HEK293T (cell line): ENCODE measurements at regions not wholly inside any gene's neighbourhood (a gene's known extent, or its start where the extent isn't known, plus 50 kb on each side); places are given as distances from the start of the nearest gene placed in this dataset.

Experiments
- ARNT ChIP-seq: fragments of 450-650 bp; IDR thresholded peaks from 2 replicates; pipeline ENCODE4 v1.6.1; 2017; ENCODE audit warnings: mild to moderate bottlenecking
- BHLHE40 ChIP-seq: fragments of 450-650 bp; IDR thresholded peaks from 2 replicates; pipeline ENCODE4 v1.6.1; 2016; ENCODE audit warnings: mild to moderate bottlenecking, moderate library complexity, borderline replicate concordance
- CTBP1 ChIP-seq: fragments of 450-650 bp; IDR thresholded peaks from 2 replicates; pipeline ENCODE4 v1.6.1; 2016; ENCODE audit warnings: borderline replicate concordance
- ELF4 ChIP-seq: fragments of 450-650 bp; IDR thresholded peaks from 2 replicates; pipeline ENCODE4 v1.6.1; 2017; ENCODE audit warnings: antibody characterized with exemption
- FOXA1 ChIP-seq: fragments of 450-650 bp; IDR thresholded peaks from 2 replicates; pipeline ENCODE4 v1.6.1; 2016; ENCODE audit warnings: mild to moderate bottlenecking
- FOXK2 ChIP-seq: fragments of 450-650 bp; IDR thresholded peaks from 2 replicates; pipeline ENCODE4 v1.6.1; 2016; ENCODE audit warnings: mild to moderate bottlenecking
- FOXM1 ChIP-seq: fragments of 450-650 bp; IDR thresholded peaks from 2 replicates; pipeline ENCODE4 v1.6.1; 2017; ENCODE audit warnings: mild to moderate bottlenecking, borderline replicate concordance
- HDGF ChIP-seq: fragments of 450-650 bp; IDR thresholded peaks from 2 replicates; pipeline ENCODE4 v1.6.1; 2017; ENCODE audit warnings: antibody characterized with exemption, borderline replicate concordance
- LEF1 ChIP-seq: fragments of 450-650 bp; IDR thresholded peaks from 2 replicates; pipeline ENCODE4 v1.6.1; 2017; ENCODE audit warnings: mild to moderate bottlenecking, borderline replicate concordance
- NFRKB ChIP-seq: fragments of 450-650 bp; IDR thresholded peaks from 2 replicates; pipeline ENCODE4 v1.6.1; 2016; ENCODE audit warnings: mild to moderate bottlenecking, moderate library complexity
- SP1 ChIP-seq: fragments of 450-650 bp; IDR thresholded peaks from 2 replicates; pipeline ENCODE4 v1.6.1; 2017
- SUZ12 ChIP-seq: fragments of 450-650 bp; IDR thresholded peaks from 2 replicates; pipeline ENCODE4 v1.6.1; 2016; ENCODE audit warnings: mild to moderate bottlenecking
- TARDBP ChIP-seq: fragments of 450-650 bp; IDR thresholded peaks from 2 replicates; pipeline ENCODE4 v1.6.1; 2016
- TF ChIP-seq, protein P1 (sequence below): fragments of 450-650 bp; IDR thresholded peaks from 2 replicates; pipeline ENCODE4 v1.6.1; 2016

- no peak for TF ChIP-seq ELF4
- no peak for TF ChIP-seq FOXM1
- no peak for TF ChIP-seq NFRKB
- TF ChIP-seq SP1, result no peak
- TF ChIP-seq TARDBP, result no peak
- TF ChIP-seq HDGF, result no peak
- TF ChIP-seq FOXK2, result no peak
- no peak for TF ChIP-seq SUZ12
- no peak for TF ChIP-seq ARNT
- TF ChIP-seq, protein P1, sequence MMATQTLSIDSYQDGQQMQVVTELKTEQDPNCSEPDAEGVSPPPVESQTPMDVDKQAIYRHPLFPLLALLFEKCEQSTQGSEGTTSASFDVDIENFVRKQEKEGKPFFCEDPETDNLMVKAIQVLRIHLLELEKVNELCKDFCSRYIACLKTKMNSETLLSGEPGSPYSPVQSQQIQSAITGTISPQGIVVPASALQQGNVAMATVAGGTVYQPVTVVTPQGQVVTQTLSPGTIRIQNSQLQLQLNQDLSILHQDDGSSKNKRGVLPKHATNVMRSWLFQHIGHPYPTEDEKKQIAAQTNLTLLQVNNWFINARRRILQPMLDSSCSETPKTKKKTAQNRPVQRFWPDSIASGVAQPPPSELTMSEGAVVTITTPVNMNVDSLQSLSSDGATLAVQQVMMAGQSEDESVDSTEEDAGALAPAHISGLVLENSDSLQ, result no peak
- TF ChIP-seq CTBP1, result no peak
- TF ChIP-seq BHLHE40, result no peak
- no peak for TF ChIP-seq FOXA1
- TF ChIP-seq LEF1, result no peak
Measured at GRCh38 chr9:30250872-30251271, 2133.6 kb upstream of the ACO1 start.
